ENCODE measurements at regions not wholly inside any gene's neighbourhood (a gene's known extent, or its start where the extent isn't known, plus 50 kb on each side); places are given as distances from the start of the nearest gene placed in this dataset.

DNA sequence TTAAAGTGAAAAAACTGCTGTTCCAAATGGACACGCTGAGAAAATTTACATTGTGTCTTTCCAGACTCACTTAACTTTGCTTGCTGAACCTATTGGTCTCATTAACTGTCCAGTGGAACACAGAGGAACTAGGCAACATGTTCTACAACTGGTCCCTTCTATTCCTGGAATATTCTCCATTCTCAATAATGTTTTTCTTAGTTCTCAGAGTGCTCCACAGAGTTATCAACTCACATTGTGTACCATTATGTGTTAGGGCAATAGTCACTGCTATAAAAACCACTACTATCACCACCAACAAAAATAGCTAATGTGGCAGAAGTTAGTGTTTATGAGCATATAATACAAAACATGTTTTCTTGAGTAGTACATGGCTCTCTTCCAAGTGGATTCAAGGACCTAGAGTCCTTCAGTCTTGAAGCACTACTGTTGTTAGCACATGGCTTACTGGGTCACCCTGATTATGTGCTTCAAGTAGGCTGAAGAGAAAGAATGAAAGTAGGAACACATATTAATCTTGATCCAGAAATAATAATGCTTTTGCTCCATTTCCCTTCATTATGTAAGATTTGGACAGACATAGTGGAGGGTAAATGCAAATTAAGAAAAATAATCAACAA is 865.3 kb upstream of the HS3ST1 start:
- no peak overlapping the region for H3K9ac ChIP-seq (ENCODE audit: low read depth in 2 of 2, low read length in 2 of 2)
- no peaks in the 10 kb centered on the region for H3K36me3 ChIP-seq
- no peaks in the 10 kb centered on the region for H3K9me3 ChIP-seq
- DNase-seq = no peak
- H3K27me3 ChIP-seq = no peaks in the 10 kb centered on the region
- H3K4me1 ChIP-seq = no peaks in the 10 kb centered on the region
- H3K4me3 ChIP-seq = no peak overlapping the region
- TF ChIP-seq, protein P1, sequence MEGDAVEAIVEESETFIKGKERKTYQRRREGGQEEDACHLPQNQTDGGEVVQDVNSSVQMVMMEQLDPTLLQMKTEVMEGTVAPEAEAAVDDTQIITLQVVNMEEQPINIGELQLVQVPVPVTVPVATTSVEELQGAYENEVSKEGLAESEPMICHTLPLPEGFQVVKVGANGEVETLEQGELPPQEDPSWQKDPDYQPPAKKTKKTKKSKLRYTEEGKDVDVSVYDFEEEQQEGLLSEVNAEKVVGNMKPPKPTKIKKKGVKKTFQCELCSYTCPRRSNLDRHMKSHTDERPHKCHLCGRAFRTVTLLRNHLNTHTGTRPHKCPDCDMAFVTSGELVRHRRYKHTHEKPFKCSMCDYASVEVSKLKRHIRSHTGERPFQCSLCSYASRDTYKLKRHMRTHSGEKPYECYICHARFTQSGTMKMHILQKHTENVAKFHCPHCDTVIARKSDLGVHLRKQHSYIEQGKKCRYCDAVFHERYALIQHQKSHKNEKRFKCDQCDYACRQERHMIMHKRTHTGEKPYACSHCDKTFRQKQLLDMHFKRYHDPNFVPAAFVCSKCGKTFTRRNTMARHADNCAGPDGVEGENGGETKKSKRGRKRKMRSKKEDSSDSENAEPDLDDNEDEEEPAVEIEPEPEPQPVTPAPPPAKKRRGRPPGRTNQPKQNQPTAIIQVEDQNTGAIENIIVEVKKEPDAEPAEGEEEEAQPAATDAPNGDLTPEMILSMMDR (IDR thresholded peaks at IDR 0.05) = no peak
- intact Hi-C loops (cut with DNase I) = no loop called here
- H3K27ac ChIP-seq = no peak overlapping the region

DNA sequence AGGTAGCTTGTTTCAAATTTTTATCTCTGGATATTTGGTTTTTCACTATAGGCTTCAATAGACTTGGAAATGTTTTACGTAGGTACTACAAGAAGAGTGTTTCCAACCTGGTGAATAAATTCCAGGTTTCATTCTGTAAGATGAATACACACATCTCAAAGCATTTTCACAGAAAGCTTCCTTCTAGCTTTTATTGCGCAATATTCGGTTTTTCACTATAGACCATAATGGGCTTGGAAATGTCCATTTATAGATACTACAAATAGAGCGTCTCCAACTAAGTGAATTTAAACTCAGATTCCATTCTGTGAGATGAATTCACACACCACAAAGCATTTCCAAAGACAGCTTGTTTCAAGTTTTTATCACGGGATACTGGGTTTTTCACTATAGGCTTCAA is 857.7 kb upstream of the HS3ST1 start:
- H3K4me1 ChIP-seq = no peaks in the 10 kb centered on the region
- DNase-seq = no peak
- no peak overlapping the region for H3K9ac ChIP-seq (ENCODE audit: low read depth in 2 of 2, low read length in 2 of 2)
- no peaks in the 10 kb centered on the region for H3K9me3 ChIP-seq
- TF ChIP-seq, protein P1 (IDR thresholded peaks at IDR 0.05) = no peak
- H3K27ac ChIP-seq = no peak overlapping the region
- no peak overlapping the region for H3K4me3 ChIP-seq
- intact Hi-C loops (cut with DNase I) = no loop called here
- H3K36me3 ChIP-seq = no peaks in the 10 kb centered on the region
- H3K27me3 ChIP-seq = no peaks in the 10 kb centered on the region

DNA sequence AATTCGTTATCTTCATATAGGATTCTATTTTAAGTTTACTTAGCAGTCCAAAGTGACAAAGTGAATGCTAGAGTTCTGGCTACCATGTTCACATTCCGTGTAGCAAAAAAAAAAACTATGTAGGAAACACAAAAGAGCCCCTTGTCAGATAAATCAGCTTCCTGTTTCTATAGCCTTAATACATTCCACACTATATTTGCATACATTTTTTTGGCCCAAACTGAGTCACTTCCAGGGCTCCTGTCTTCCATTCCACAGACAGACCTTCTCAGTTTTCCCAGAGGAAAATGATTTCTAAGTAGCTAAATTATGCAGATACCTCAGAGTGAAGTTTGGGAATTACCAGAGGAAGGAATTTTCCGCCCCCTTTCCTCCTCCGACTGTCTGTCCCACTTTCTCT is 841.9 kb upstream of the HS3ST1 start:
- H3K4me3 ChIP-seq = no peak overlapping the region
- H3K27ac ChIP-seq = no peak overlapping the region
- no peaks in the 10 kb centered on the region for H3K4me1 ChIP-seq
- no peaks in the 10 kb centered on the region for H3K9me3 ChIP-seq
- TF ChIP-seq, protein P1 (IDR thresholded peaks at IDR 0.05) = no peak
- DNase-seq = no peak
- H3K9ac ChIP-seq (ENCODE audit: low read depth in 2 of 2, low read length in 2 of 2) = no peak overlapping the region
- H3K27me3 ChIP-seq = no peaks in the 10 kb centered on the region
- H3K36me3 ChIP-seq = no peaks in the 10 kb centered on the region
- intact Hi-C loops (cut with DNase I) = no loop called here

DNA sequence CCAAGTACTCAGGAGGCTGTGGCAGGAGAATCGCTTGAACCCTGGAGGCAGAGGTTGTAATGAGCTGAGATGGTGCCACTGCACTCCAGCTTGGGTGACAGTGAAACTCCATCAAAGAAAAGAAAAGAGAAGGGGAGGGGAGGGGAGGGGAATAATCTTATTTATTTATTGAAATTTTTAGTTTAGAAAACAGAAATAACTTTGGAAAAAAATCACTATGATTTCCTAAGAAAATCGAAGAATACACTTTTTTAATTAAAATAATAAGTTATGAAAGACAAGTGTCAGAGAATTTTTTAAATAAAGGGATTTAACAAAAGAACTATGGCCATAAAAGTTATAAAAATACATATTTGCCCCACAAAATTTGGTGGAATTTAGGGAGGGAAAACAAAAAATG is 836.9 kb upstream of the HS3ST1 start:
- intact Hi-C loops (cut with DNase I) = no loop called here
- H3K27me3 ChIP-seq = no peaks in the 10 kb centered on the region

DNA sequence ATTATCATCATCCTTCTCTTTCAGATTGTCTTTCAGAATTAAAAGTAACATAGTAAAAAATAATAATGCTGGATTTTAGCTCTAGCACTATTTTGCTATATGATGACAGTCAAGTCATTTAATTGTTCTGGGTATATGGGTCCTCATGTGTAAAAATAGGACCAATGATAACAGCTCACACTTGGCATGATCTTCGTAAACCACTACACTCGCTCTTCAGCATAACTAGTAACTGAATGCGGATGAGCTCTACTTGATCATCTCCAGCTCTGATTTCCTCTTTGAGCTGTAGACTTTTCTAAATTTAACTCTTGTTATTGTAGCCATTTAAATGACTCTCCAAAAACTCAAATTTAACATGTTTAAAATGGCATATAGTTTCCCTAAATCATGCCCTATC is 831.8 kb upstream of the HS3ST1 start:
- Histone ChIP-seq H3K9ac (ENCODE audit: low read depth in 2 of 2, low read length in 2 of 2) (no peak overlapping the region), H3K4me1 (no peaks in the 10 kb centered on the region), H3K36me3 (no peaks in the 10 kb centered on the region), H3K27ac (no peak overlapping the region), H3K9me3 (no peaks in the 10 kb centered on the region), H3K27me3 (no peaks in the 10 kb centered on the region), H3K4me3 (no peak overlapping the region)
- intact Hi-C loops (cut with DNase I) = no loop called here
- TF ChIP-seq, protein P1 (IDR thresholded peaks at IDR 0.05) = no peak
- DNase-seq = no peak

More for the DNA sequence above, 836.9 kb upstream of the HS3ST1 start:
- no peak for DNase-seq
- TF ChIP-seq, protein P1 (IDR thresholded peaks at IDR 0.05) = no peak
- no peak overlapping the region for H3K9ac ChIP-seq (ENCODE audit: low read depth in 2 of 2, low read length in 2 of 2)
- H3K27ac ChIP-seq = no peak overlapping the region
- H3K4me3 ChIP-seq = no peak overlapping the region
- no peaks in the 10 kb centered on the region for H3K36me3 ChIP-seq
- H3K9me3 ChIP-seq = no peaks in the 10 kb centered on the region
- no peaks in the 10 kb centered on the region for H3K4me1 ChIP-seq

Measured in colonic mucosa (tissue), 4 donors.